Panc1 (cell line): ENCODE measurements at regions not wholly inside any gene's neighbourhood (a gene's known extent, or its start where the extent isn't known, plus 50 kb on each side); places are given as distances from the start of the nearest gene placed in this dataset.

ENCODE experiments used
- POLR2AphosphoS5 ChIP-seq: IDR thresholded peaks from 2 replicates; pipeline ENCODE4 v1.6.1; 2012; ENCODE audit warnings: mild to moderate bottlenecking, low read depth, low read length, moderate library complexity
- SIN3A ChIP-seq: IDR thresholded peaks from 2 replicates; pipeline ENCODE4 v1.6.1; 2012; ENCODE audit warnings: low read depth, mild to moderate bottlenecking, low read length, moderate library complexity, borderline replicate concordance; ENCODE audit not compliant: insufficient read depth
- TCF7L2 ChIP-seq: IDR thresholded peaks from 2 replicates; pipeline ENCODE4 v1.6.1; 2011; ENCODE audit warnings: mild to moderate bottlenecking, low read depth, low read length, inconsistent platforms
- TF ChIP-seq, protein P1 (sequence below): fragments of 450-650 bp; IDR thresholded peaks from 2 replicates; pipeline ENCODE4 v1.5.1; 2017; ENCODE audit warnings: mild to moderate bottlenecking
- TF ChIP-seq, protein P2 (sequence below), 2 experiments: IDR thresholded peaks; 2 replicates each; pipeline ENCODE4 v1.6.1; 2011 to 2012; ENCODE audit warnings: low read depth in 2 of 2, control low read depth in 1 of 2, low read length in 1 of 2, mild to moderate bottlenecking in 1 of 2, moderate library complexity in 1 of 2; ENCODE audit not compliant: insufficient read depth in 1 of 2

DNA sequence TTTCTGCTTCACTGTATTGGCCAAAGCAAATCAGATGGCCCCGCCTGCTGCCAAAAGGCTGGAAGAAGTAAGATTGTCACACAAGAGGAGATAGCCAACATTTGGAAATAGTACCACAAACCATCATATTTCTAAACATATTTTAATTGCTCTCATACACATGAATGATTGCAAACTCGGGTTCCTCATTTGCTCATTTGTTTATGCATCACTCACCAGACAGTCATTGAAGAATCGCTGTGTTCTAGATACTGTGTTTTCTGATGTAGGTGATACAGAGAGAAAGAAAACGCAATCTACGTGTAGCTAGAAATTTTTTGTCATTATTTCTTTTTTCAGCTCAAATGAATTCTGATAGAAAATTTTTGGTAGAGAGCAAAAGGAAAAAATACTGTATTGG is 1103.4 kb downstream of the TSN start:
- TF ChIP-seq, protein P1, sequence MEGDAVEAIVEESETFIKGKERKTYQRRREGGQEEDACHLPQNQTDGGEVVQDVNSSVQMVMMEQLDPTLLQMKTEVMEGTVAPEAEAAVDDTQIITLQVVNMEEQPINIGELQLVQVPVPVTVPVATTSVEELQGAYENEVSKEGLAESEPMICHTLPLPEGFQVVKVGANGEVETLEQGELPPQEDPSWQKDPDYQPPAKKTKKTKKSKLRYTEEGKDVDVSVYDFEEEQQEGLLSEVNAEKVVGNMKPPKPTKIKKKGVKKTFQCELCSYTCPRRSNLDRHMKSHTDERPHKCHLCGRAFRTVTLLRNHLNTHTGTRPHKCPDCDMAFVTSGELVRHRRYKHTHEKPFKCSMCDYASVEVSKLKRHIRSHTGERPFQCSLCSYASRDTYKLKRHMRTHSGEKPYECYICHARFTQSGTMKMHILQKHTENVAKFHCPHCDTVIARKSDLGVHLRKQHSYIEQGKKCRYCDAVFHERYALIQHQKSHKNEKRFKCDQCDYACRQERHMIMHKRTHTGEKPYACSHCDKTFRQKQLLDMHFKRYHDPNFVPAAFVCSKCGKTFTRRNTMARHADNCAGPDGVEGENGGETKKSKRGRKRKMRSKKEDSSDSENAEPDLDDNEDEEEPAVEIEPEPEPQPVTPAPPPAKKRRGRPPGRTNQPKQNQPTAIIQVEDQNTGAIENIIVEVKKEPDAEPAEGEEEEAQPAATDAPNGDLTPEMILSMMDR: no peak
- TF ChIP-seq TCF7L2 (no peak), POLR2AphosphoS5 (no peak), SIN3A (no peak)
- TF ChIP-seq, protein P2, sequence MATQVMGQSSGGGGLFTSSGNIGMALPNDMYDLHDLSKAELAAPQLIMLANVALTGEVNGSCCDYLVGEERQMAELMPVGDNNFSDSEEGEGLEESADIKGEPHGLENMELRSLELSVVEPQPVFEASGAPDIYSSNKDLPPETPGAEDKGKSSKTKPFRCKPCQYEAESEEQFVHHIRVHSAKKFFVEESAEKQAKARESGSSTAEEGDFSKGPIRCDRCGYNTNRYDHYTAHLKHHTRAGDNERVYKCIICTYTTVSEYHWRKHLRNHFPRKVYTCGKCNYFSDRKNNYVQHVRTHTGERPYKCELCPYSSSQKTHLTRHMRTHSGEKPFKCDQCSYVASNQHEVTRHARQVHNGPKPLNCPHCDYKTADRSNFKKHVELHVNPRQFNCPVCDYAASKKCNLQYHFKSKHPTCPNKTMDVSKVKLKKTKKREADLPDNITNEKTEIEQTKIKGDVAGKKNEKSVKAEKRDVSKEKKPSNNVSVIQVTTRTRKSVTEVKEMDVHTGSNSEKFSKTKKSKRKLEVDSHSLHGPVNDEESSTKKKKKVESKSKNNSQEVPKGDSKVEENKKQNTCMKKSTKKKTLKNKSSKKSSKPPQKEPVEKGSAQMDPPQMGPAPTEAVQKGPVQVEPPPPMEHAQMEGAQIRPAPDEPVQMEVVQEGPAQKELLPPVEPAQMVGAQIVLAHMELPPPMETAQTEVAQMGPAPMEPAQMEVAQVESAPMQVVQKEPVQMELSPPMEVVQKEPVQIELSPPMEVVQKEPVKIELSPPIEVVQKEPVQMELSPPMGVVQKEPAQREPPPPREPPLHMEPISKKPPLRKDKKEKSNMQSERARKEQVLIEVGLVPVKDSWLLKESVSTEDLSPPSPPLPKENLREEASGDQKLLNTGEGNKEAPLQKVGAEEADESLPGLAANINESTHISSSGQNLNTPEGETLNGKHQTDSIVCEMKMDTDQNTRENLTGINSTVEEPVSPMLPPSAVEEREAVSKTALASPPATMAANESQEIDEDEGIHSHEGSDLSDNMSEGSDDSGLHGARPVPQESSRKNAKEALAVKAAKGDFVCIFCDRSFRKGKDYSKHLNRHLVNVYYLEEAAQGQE (IDR thresholded peaks at IDR 0.05; ENCODE audit: insufficient read depth in 1 of 2, low read depth in 2 of 2, low read length in 1 of 2): no peak
